DMS 273 (cell line): ENCODE measurements at regions not wholly inside any gene's neighbourhood (a gene's known extent, or its start where the extent isn't known, plus 50 kb on each side); places are given as distances from the start of the nearest gene placed in this dataset.
"Not testable (repeated sequence)": the region's sequence is repeated elsewhere in the genome, so short reads cannot be mapped to it uniquely, and the experiment has no call there.

ENCODE experiments used
- DNase-seq: peaks from one replicate; lab custom pipeline; 2025; ENCODE audit not compliant: unreplicated experiment; lab: John Stamatoyannopoulos, UW

DNA sequence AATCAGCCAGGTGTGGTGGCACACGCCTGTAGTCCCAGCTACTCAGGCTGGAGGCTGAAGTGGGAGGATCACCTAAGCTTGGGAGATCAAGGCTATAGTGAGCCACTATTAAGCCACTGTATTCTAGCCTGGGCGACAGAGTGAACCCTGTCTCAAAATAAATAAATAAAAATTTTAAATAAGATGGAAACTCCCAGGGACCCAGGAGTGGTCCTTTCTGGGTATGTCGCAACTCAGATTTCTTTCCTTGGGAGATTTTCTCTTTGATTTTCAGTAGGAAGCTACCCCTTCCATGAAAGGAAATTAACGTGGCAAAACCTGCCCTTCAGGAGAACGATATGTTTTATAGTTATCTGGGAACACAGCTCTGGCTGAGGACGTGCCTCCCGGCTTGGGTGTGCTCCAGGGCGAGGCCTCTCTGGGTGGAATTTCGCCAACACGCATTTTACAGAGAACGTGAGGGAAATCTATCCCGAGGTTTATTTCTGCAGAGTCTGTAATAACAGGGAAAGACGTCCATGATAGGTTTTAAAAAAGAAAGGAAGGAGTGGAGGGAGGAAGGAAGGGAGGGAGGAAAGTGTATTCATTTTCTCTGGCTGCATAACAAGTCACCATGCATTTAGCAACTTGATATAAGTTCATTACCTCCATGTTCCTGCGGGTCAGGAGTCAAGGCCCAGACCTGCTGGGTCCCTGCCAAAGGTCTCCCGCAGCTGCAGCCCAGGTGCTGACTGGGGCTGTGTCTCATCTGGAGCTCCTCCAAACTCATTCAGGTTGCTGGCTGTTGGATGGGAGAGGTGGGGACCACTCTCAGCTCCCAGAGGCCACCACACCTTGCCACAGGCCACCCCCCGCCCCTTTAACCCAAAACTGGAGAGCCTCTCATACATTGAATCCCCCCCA, 80.6 kb upstream of the GSC start:
- DNase-seq = no peak

DNA sequence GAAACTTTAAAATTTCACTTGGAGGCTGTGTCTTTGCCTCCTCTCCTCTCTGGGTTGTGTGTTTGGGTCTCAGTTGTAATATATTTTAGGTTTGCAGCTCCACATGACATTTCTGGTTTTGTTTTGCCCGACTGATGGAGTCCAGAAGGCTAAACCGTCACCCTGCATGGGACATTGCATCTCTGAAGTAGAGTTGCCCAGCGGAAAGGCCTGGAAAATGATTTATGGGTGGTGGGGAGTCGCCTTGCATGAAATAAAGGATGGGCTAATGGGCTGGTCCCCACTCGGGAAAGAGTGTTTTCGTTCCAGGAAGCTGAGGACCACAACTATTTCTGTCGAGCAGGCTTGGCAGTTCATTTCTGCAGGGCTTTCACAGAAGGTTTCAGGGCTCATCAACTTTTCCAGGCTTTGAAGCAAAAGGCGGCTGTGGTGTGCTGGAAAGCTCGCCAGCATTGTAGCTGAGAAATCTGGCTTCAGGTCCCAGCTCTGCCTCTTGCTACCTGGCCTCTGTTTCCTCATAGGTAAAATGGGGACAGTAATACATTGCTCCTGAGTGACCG, 74.8 kb upstream of the GSC start:
- no peak for DNase-seq

DNA sequence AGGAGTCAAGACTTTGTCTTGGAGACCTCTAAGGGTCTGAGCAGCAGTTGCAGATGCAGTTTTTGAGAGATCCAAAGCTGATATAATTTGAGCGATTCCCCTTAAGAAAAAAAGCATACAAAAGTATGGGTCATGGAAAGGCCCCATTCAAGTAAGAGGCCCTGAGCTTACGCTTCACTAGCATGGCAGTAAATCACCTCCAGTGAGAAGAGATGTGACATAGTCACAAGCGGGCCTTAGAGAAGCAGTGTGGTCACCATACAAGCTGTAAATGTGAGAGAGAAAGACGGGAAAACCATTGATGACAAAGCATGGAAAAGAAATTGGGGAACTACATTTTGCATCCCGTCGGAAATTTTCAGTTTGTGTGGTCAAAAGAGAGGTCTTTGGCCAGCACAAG, 70.6 kb upstream of the GSC start:
- no peak for DNase-seq

DNA sequence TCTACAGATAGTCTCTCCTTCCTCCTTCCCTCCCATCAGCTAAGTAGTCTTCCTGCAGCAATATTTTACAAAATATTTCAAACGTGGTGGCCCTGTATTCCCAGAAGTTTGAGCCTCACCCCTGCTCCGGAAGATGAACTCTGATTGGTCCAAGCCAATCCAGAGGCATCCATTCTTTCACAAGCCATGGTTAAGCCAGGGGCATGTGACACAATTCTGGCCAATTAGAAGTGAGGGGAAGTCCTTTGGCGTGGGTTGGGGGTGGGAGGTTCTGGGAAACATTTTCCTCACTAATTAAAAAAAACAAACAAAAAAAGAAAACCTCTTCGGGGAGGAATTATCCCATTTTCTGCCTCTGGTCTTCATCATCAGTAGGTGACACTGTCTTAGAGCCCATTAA, 69.4 kb upstream of the GSC start:
- DNase-seq = no peak

DNA sequence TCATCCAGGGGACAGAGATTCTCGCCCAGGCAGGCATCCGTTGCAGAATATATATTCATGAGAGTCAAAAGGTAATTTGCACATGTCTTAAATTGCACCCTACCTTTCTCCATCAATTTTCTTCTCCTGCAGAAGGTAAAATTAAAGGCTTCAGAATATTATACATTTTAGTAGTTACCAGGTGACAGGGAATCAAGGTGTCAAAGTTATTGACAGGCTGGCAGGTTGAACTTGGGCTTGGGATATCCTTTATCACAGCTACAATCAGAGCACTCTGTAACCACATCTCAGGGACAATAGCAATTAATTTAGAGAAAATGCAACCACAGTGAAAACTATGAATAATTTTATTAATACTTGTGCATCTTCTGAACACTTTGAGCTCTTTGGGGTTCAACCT, 66.9 kb upstream of the GSC start:
- DNase-seq = no peak

DNA sequence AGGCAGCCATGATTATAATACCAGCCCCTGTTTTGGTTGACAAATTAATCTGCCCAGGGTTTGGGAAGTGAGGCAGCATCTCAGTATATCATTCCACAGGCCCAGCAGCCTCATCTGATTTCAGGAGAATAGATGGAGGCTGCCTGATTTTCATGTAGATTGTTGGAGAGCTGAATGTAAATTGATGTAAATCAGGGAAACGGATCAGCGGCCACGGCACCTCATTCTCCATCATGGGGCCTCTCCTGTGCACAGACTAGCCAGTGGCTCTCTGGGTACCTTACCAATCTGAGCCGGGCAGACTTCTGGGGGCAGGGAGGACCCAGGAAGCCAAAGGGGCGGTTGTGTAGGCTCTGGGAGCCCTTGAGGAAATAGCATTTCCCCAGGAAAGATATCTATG, 63.7 kb upstream of the GSC start:
- DNase-seq = no peak

DNA sequence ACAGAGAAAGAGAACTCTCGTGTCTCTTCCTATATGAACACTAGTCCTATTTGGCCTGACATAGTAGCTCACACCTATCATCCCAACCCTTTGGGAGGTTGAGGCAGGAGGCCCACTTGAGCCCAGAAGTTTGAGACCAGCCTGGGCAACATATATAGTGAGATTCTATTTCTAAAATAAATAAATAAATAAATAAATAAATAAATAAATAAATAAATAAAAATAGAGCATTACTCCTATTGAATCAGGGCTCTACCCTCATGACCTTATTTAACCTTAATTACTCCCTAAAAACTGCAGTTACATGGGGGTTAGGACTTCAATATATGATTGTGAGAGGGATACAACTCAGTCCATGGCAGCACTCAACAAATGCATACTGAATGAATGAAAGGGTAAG, 61.2 kb upstream of the GSC start:
- no peak for DNase-seq

DNA sequence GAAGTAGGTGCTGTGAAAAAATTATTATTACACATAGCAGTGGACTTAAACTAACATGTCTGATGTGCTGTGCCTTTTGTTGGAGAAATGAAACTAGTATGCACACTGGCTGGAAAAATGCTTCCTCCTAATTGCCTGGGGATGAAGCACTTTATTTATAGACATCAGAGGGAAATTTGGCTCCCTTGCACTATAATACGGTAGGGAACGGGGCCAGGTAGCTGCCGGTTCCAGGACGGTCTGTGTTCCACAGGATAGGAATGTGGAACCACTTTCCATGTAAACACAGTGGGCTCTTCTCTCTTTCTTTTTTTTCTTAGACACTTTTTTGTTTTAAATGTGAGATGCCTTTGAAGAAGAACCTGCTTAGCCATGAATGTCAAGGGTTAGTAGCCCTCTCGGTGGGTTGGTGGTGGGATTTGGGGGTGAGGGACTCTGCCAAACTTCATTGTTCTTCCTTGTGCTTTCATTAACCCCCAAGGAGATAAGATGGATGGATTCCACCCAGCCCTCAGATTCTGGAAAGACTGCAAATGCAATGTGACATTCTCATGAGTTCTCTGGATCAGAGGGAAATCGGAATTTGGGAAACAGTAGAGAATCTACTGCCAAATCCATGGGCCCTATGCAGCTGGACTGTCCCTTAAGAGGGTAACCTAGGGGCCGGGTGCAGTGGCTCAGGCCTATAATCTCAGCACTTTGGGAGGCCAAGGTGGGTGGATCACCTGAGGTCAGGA, 58.0 kb upstream of the GSC start:
- no peak for DNase-seq

DNA sequence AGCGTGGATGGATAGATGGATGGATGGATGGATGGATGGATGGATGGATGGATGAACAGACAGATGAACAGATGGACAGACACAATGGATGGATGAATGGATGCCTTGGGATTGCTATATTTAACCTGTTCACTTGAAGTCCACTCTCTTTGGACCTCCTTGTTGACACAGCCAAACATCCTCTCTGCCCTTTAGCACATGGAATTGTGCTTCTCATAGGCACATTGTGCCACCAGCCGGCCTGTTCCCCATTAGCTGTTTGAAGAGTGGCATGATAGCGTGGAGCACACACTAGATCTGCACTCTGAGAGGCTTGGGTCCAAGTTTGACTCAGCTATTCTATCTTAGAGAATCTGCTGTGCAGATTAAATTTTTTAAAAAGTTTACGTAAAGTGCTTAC, 56.9 kb upstream of the GSC start:
- DNase-seq = no peak

DNA sequence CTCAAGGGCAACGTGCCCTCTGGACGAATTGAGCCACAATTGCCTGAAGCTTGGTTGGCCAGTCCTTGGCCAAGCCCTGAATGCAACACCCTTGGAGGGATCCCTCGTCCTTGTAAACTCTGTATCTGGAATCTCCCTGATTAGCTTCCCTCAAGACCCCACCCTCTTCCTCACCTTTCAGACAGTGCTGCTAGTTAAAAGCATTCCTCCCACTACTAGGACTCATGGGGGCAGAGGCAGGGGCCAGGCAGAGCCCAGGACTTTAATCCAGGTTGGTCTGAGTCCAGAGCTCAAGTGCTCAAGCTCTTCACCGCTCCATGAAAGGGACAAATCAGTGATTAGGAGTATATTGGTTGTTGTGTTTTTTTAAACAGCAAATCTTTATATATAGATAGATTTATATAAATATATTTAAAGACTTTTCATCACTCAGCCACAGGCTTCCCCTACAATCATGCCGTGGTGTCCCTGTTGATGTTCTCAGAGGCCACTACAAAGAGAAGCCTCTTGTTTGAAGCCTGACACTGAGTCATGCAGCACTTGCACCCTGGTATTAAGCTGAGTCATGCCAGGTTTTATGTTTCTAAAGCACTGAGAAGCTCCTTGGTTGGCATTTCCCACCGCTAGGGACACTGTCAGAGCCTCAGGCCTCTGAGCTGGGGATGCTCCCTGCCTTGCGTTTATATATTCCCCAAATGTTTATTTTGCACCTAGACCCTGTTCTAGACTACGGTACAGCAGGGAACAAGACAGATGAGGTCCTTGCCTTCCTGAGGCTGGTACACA, 53.8 kb upstream of the GSC start:
- DNase-seq = no peak

DNA sequence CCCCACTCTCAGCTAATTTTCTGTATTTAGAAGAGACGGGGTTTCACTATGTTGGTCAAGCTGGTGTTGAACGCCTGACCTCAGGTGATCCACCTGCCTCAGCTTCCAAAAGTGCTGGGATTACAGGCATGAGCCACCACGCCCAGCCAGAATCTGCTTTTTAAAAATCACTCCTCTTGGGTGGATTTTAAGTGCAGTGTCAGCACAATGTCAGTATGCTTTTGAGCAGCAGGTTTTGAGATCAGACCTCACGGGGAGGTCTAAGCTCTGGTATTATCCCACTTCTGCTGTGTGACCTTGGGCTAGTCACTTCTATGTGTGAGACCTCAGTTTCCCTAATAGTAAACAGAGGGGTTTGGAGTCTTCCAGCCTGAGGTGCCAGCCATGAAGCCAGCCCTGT, 51.8 kb upstream of the GSC start:
- DNase-seq = no peak

DNA sequence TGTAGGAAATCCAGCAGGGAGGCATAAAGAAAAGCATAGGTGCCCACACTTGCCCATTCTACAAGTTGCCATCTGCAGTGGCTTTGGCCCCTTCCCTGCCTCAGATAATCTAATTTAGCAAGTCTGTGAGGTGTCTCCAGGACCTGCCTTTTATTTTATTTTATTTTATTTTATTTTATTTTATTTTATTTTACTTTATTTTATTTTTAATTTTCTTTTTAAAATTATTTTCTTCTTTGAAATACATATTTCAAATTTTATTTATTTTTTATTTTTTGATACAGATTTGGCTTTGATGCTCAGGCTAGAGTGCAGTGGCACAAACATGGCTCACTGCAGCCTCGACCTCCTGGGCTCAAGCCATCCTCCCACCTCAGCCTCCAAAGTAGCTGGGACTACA, 51.0 kb upstream of the GSC start:
- not testable (repeated sequence) for DNase-seq
